H9 (cell line): ENCODE measurements at regions not wholly inside any gene's neighbourhood (a gene's known extent, or its start where the extent isn't known, plus 50 kb on each side); places are given as distances from the start of the nearest gene placed in this dataset.

ENCODE experiments used
- DNase-seq: peaks from one replicate; pipeline ENCODE4 v3.0.0-alpha.2; 2017
- H2AFZ ChIP-seq: one replicate; pipeline ENCODE4 v1.6.1; 2013; ENCODE audit warnings: mild to moderate bottlenecking, low read length, control low read depth, moderate library complexity
- H2AK5ac ChIP-seq: 2 replicates; pipeline ENCODE4 v1.6.1; 2013; ENCODE audit warnings: low read length, control low read depth, mixed read lengths; ENCODE audit not compliant: insufficient read length
- H2BK120ac ChIP-seq: one replicate; pipeline ENCODE4 v1.6.1; 2013; ENCODE audit warnings: low read depth, mild to moderate bottlenecking, low read length, control low read depth, inconsistent platforms; ENCODE audit not compliant: poor library complexity, severe bottlenecking
- H2BK12ac ChIP-seq: 2 replicates; pipeline ENCODE4 v1.6.1; 2013; ENCODE audit warnings: low read length, control low read depth, mixed read lengths, low read depth; ENCODE audit not compliant: insufficient read length
- H2BK15ac ChIP-seq: 2 replicates; pipeline ENCODE4 v1.6.1; 2013; ENCODE audit warnings: low read depth, low read length, control low read depth
- H2BK20ac ChIP-seq: one replicate; pipeline ENCODE4 v1.6.1; 2013; ENCODE audit warnings: low read depth, mild to moderate bottlenecking, low read length, control low read depth, inconsistent platforms; ENCODE audit not compliant: poor library complexity, severe bottlenecking
- H2BK5ac ChIP-seq: 2 replicates; pipeline ENCODE4 v1.6.1; 2013; ENCODE audit warnings: low read length, control low read depth, mixed read lengths; ENCODE audit not compliant: insufficient read length
- H3K14ac ChIP-seq: 2 replicates; pipeline ENCODE4 v1.6.1; 2013; ENCODE audit warnings: low read length, control low read depth; ENCODE audit not compliant: insufficient read depth
- H3K18ac ChIP-seq: 2 replicates; pipeline ENCODE4 v1.6.1; 2013; ENCODE audit warnings: low read depth, mild to moderate bottlenecking, mixed read lengths, low read length, control low read depth; ENCODE audit not compliant: insufficient read length
- H3K23ac ChIP-seq: 2 replicates; pipeline ENCODE4 v1.6.1; 2013; ENCODE audit warnings: low read length, control low read depth, mixed read lengths, low read depth; ENCODE audit not compliant: insufficient read length
- H3K23me2 ChIP-seq: 2 replicates; pipeline ENCODE4 v1.6.1; 2013; ENCODE audit warnings: low read depth, mild to moderate bottlenecking, mixed read lengths, low read length, control low read depth; ENCODE audit not compliant: insufficient read length, poor library complexity, severe bottlenecking
- H3K27ac ChIP-seq: 2 replicates; pipeline ENCODE4 v1.5.1; 2013; ENCODE audit warnings: low read length, control low read depth, mixed read lengths, low read depth; ENCODE audit not compliant: insufficient read length
- H3K27me3 ChIP-seq: 2 replicates; pipeline ENCODE4 v1.6.1; 2013; ENCODE audit warnings: low read length, control low read depth, inconsistent platforms; ENCODE audit not compliant: insufficient read depth
- H3K4ac ChIP-seq: 2 replicates; pipeline ENCODE4 v1.6.1; 2013; ENCODE audit warnings: low read depth, mild to moderate bottlenecking, control low read depth, inconsistent platforms, low read length, moderate library complexity
- H3K4me1 ChIP-seq: 2 replicates; pipeline ENCODE4 v1.6.1; 2013; ENCODE audit warnings: low read length, control low read depth, inconsistent platforms; ENCODE audit not compliant: insufficient read depth
- H3K4me2 ChIP-seq: 2 replicates; pipeline ENCODE4 v1.6.1; 2013; ENCODE audit warnings: low read length, control low read depth, mixed read lengths; ENCODE audit not compliant: insufficient read length, insufficient read depth
- H3K56ac ChIP-seq: 2 replicates; pipeline ENCODE4 v1.6.1; 2013; ENCODE audit warnings: low read depth, mild to moderate bottlenecking, mixed read lengths, low read length, control low read depth; ENCODE audit not compliant: insufficient read length
- H3K79me1 ChIP-seq: 2 replicates; pipeline ENCODE4 v1.6.1; 2013; ENCODE audit warnings: low read depth, mild to moderate bottlenecking, moderate library complexity, low read length, control low read depth, inconsistent platforms; ENCODE audit not compliant: insufficient read depth, poor library complexity, severe bottlenecking
- H3K79me2 ChIP-seq: 2 replicates; pipeline ENCODE4 v1.6.1; 2013; ENCODE audit warnings: low read length, control low read depth, inconsistent platforms; ENCODE audit not compliant: insufficient read depth
- H3K9ac ChIP-seq: 2 replicates; pipeline ENCODE4 v1.6.1; 2013; ENCODE audit warnings: low read length, control low read depth, mixed read lengths; ENCODE audit not compliant: insufficient read length; ENCODE audit errors: extremely low read depth
- H3K9me3 ChIP-seq: one replicate; pipeline ENCODE4 v1.6.1; 2013; ENCODE audit warnings: low read depth, low read length, inconsistent platforms; ENCODE audit not compliant: control insufficient read depth
- H3T11ph ChIP-seq: one replicate; pipeline ENCODE4 v1.6.1; 2013; ENCODE audit warnings: mild to moderate bottlenecking, low read length, control low read depth, inconsistent platforms
- H4K20me1 ChIP-seq: one replicate; pipeline ENCODE4 v1.6.1; 2013; ENCODE audit not compliant: control insufficient read depth, insufficient read length, insufficient read depth
- H4K5ac ChIP-seq: 2 replicates; pipeline ENCODE4 v1.6.1; 2013; ENCODE audit warnings: low read depth, mild to moderate bottlenecking, mixed read lengths, low read length, control low read depth; ENCODE audit not compliant: insufficient read length
- H4K8ac ChIP-seq: replicated peaks from 2 replicates; pipeline ENCODE4 v1.6.1; 2013; ENCODE audit warnings: low read length, control low read depth, mixed read lengths, low read depth; ENCODE audit not compliant: insufficient read length
- H4K91ac ChIP-seq: 2 replicates; pipeline ENCODE4 v1.6.1; 2013; ENCODE audit warnings: low read depth, mild to moderate bottlenecking, moderate library complexity, mixed read lengths, low read length, control low read depth; ENCODE audit not compliant: insufficient read length
- H3K27ac Mint-ChIP-seq, 3 experiments: 2 replicates in 2 of 3; 3 replicates in 1 of 3; pipeline ENCODE4 v1.8.0; 2020 to 2021; ENCODE audit warnings: mixed read lengths in 3 of 3, mild to moderate bottlenecking in 1 of 3, moderate library complexity in 1 of 3
- H3K27me3 Mint-ChIP-seq: 2 replicates; pipeline ENCODE4 v1.8.0; 2021; ENCODE audit warnings: low read depth, mild to moderate bottlenecking, moderate library complexity, mixed read lengths
- H3K36me3 Mint-ChIP-seq, 3 experiments: 2 replicates in 2 of 3; 3 replicates in 1 of 3; pipeline ENCODE4 v1.8.0; 2020 to 2021; ENCODE audit warnings: low read depth in 3 of 3, mixed read lengths in 3 of 3; ENCODE audit not compliant: insufficient read depth in 1 of 3
- H3K4me1 Mint-ChIP-seq, 2 experiments: 2 replicates each; pipeline ENCODE4 v1.8.0; 2020; ENCODE audit warnings: mixed read lengths in 2 of 2
- H3K4me3 Mint-ChIP-seq, 2 experiments: 2 replicates in 1 of 2; 3 replicates in 1 of 2; pipeline ENCODE4 v1.8.0; 2020 to 2021; ENCODE audit warnings: mild to moderate bottlenecking in 2 of 2, mixed read lengths in 2 of 2, moderate library complexity in 1 of 2
- H3K9me3 Mint-ChIP-seq, 2 experiments: 2 replicates in 1 of 2; 3 replicates in 1 of 2; pipeline ENCODE4 v1.8.0; 2020; ENCODE audit warnings: mild to moderate bottlenecking in 2 of 2, mixed read lengths in 2 of 2, moderate library complexity in 1 of 2
- CTCF ChIP-seq: fragments of 200-600 bp; sonication (generic); conservative IDR thresholded peaks from 3 replicates; pipeline ENCODE4 v1.8.0; 2021; ENCODE audit warnings: antibody characterized with exemption, mild to moderate bottlenecking
- WGBS: extraction: QIAGEN DNeasy Blood & Tissue Kit; methylation state at CpG from one replicate; pipeline ENCODE4 v1.1.7; 2013; ENCODE audit warnings: missing lambda C conversion rate, low lambda C conversion rate, mixed read lengths; ENCODE audit not compliant: insufficient read length; ENCODE audit errors: extremely low coverage; 5-methylcytosine and 5-hydroxymethylcytosine counted together

GRCh38 chr14:104475256-104475655, 104.3 kb upstream of the C14orf180 start:
- Histone ChIP-seq H3K4me1 (no peaks in the 10 kb centered on the region), H3K9ac (no peak overlapping the region), H2BK12ac (no peak overlapping the region), H3K79me1 (no peaks in the 10 kb centered on the region), H2BK120ac (no peak overlapping the region), H3K23ac (no peak overlapping the region), H3K27ac (no peak overlapping the region), H4K8ac (no peak overlapping the region), H3K4me2 (no peak overlapping the region), H4K20me1 (no peaks in the 10 kb centered on the region), H3K56ac (no peak overlapping the region), H3K14ac (no peak overlapping the region), H2BK15ac (no peak overlapping the region), H3K9me3 (no peaks in the 10 kb centered on the region), H4K5ac (no peak overlapping the region), H2AK5ac (no peak overlapping the region), H3K23me2 (no peaks in the 10 kb centered on the region), H2AFZ (no peak overlapping the region), H3T11ph (no peak overlapping the region), H3K4ac (no peak overlapping the region), H3K18ac (no peak overlapping the region), H2BK5ac (no peak overlapping the region), H2BK20ac (no peak overlapping the region), H4K91ac (no peak overlapping the region), H3K27me3 (no peaks in the 10 kb centered on the region), H3K79me2 (no peaks in the 10 kb centered on the region)
- no peak for TF ChIP-seq CTCF
- Mint-ChIP-seq H3K9me3 (peaks cover 0 to 3% of the 10 kb centered on the region in 2 experiments; a peak in 4 of 5 replicates), H3K27ac (no peak overlapping the region), H3K27me3 (peaks cover 6% of the 10 kb centered on the region), H3K4me1 (peaks cover 0 to 10% of the 10 kb centered on the region in 2 experiments; a peak in 2 of 4 replicates), H3K36me3 (peaks cover 0 to 2% (median 0%) of the 10 kb centered on the region in 3 experiments; a peak in 1 of 7 replicates), H3K4me3 (no peak overlapping the region)
- WGBS = no CpG with 5 or more reads among the region's 12 CpGs
- no peak for DNase-seq
